IPS DF 4.7 (cell line): ENCODE measurements at regions not wholly inside any gene's neighbourhood (a gene's known extent, or its start where the extent isn't known, plus 50 kb on each side); places are given as distances from the start of the nearest gene placed in this dataset.
"Not testable (repeated sequence)": the region's sequence is repeated elsewhere in the genome, so short reads cannot be mapped to it uniquely, and the experiment has no call there.

Source experiments
- DNase-seq: peaks from one replicate; pipeline ENCODE4 v3.0.0-alpha.2; 2013; ENCODE audit warnings: low spot score; ENCODE audit errors: extremely low read depth

DNA sequence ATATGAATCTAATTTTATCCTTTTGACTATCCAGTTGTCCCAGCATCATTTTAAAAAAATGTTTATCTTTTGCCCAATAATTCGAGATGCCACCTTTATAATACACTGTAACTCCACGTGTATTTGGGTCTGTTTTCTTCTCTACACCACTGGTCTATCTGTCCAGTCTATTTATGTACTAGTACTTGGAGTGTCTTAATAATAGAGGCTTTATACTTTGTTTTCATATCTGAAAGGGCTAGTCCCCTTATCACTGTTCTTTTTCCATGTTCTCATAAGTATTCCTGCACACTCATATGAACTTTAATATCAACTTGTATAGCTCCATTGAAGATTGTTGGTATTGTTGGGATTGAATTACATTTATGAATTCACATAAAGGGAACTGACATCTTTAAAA, 101.1 kb upstream of the RMP24 start:
- DNase-seq = no peak

GRCh38 chr18:35875566-35875965, 96.9 kb upstream of the RMP24 start:
- no peak for DNase-seq

- no peak for DNase-seq
These were observed 96.2 kb upstream of the RMP24 start for GRCh38 chr18:35876243-35876642.

- DNase-seq = no peak
These were observed 91.6 kb upstream of the RMP24 start for GRCh38 chr18:35880788-35881455.

DNA sequence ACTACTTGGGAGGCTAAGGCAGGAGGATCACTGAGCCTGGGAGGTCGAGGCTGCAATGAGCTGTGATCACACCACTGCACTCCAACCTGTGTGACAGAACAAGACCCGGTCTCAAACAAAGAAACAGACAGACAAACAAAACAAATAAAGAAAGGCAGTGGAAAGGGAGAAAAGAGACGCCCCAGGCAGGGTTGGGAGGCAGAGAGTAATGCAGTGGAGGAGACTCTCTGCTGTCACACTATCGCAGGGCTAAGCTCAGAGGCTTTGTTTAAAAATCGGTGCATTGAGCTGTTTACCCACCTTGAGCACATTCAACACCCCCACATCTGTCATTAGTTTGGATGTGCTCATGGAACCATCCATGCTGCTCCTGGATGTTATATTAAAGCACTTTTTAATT, 84.2 kb upstream of the RMP24 start:
- no peak for DNase-seq

DNA sequence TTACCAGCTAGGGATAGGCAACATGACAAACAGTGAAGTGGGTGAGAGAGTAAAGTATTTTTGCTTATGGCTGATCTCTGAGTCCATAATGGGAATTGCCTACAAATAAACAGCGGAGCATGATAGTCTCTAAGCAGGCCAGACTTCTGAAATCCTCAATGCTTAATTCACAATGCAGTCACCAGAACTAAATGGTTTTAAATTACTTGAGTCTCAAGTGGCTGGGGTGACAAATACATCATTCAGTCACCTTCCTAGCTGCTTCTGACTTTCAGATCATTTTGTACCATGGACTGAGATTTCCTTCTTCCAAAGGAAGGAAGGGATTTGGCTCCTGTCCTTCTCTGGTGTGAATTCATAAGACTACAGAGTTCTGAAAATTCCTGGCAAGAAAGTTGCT, 82.8 kb upstream of the RMP24 start:
- no peak for DNase-seq

- DNase-seq = no peak
These were observed 82.2 kb upstream of the RMP24 start for GRCh38 chr18:35890323-35890722.

DNA sequence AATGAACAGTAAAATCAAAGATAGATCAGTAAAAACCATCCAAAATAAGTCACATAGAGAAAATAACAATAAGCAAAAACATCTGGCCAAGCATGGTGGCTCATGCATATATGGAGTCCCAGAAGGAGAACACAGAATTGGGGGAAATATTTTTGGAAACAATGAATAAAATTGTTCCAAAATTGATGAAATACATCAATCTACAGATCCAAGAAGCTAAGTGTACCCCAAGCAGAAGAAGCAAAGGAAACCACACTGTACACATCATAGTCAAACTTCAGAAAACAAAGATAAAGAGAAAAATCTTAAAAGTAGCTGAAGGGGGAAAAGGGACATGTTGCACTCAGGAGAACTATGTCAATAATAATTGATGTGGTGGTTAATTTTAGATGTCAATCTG, 80.4 kb upstream of the RMP24 start:
- DNase-seq = no peak

GRCh38 chr18:35897481-35897880, 75.0 kb upstream of the RMP24 start:
- DNase-seq = not testable (repeated sequence)

GRCh38 chr18:35904389-35905037, 68.0 kb upstream of the RMP24 start:
- no peak for DNase-seq

DNA sequence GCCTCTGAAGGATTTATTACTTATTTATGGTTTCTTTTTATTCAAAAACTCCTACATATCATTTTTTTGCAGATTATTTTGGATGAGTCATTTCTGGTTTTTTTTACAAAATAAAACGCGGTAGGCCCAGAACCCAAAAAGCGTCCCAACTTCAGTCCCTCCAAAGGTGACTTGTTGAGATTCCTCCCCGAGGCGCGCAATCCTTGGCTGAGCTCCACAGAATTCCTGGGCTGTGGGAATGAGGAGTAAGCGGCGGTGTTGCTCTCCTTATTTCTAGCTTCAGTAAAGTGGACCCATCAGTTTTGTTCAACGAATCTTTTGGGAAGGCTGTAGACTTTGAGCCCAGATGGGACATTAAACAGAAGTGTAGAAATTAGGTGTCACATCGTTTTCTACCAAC, 67.0 kb upstream of the RMP24 start:
- DNase-seq = no peak

DNA sequence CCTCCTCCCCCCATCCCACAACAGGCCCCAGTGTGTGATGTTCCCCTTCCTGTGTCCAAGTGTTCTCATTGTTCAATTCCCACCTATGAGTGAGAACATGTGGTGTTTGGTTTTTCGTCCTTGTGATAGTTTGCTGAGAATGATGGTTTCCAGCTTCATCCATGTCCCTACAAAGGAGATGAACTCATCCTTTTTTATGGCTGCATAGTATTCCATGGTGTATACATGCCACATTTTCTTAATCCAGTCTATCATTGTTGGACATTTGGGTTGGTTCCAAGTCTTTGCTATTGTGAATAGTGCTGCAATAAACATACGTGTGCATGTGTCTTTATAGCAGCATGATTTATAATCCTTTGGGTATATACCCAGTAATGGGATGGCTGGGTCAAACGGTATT, 66.2 kb upstream of the RMP24 start:
- DNase-seq = not testable (repeated sequence)

- DNase-seq = no peak
These were observed 62.2 kb upstream of the RMP24 start for GRCh38 chr18:35910327-35910726.

DNA sequence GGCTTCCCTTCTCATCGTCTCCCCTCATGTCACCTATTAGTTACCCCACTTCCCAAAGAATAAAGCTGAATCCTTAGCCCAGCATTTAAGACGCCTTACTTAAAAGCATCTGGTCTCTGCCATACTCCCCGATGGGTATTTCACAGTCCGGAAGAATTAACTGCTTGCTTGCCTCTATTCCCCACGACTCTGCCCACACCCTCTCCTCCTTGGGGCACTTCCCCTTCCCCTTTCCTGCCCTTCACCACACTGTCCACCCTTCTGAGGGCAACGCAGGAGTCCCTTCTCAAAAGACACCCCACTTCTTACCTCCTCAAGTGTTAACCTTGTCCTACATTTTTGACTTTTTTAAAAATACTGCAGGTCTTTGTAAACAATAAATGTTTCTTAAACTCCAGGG, 60.1 kb upstream of the RMP24 start:
- DNase-seq = no peak

DNA sequence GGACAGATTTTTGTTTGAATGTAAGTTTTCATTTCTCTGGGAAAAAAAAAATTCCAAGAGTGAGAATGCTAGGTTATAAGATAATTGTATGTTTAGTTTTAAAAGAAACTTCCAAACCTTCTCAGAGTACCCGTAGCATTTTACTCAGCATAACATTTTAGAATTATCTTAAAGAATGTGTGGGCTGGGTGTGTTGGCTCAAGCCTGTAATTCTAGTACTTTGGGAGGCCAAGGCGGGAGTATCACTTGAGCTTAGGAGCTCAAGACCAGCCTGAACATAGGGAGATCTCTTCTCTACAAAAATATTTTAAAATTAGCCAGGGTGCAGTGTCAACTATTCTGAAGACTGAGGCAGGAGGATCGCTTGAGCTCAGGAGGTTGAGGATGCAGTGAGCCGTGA, 57.4 kb upstream of the RMP24 start:
- no peak for DNase-seq

GRCh38 chr18:35917043-35917442, 55.4 kb upstream of the RMP24 start:
- no peak for DNase-seq

- no peak for DNase-seq
These were observed 53.9 kb upstream of the RMP24 start for GRCh38 chr18:35918564-35918963.

DNA sequence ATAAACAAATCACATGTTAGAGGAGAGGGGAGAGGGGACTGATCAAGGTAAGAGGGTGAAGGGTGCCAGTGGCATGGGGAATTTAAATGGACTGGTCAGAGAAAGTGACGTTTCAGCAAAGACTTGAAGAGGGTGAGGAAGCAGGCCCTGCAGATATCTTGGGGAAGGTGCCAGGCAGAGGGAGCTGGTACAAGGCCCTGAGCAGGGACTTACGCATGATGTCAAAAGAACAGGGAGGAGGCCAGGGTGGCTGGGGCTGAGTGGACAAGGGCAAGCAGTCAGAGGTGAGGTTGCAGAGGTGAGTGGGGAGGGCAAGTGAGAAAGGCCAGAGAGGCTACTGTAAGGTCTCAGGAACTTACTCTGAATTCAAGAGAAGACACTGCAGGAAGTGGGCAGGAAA, 53.3 kb upstream of the RMP24 start:
- DNase-seq = no peak

DNA sequence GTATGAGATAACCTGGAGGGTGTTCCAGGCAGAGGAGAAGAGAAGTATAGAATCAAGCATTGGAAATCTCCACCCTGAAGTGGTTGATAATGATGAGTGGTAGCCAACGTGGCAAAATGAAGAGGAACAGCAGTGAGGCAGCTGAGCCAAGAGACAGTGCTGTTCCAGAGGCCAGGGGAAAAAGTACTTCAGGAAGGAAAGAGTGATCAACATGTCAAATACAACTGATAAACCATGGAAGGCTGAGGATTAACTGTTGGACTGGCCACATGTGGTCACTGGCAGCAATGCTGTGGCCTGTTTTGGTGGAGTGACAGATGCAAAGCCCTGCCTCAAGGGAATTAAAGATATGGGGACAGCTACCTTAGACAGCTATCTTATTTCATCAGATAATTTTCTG, 51.9 kb upstream of the RMP24 start:
- DNase-seq = no peak
